GM19351 (cell line): ENCODE measurements at regions not wholly inside any gene's neighbourhood (a gene's known extent, or its start where the extent isn't known, plus 50 kb on each side); places are given as distances from the start of the nearest gene placed in this dataset.

Source experiments
- ATAC-seq: cut with Tn5 transposase; IDR thresholded peaks from one replicate; pipeline ENCODE4 v1.9.1; 2021; ENCODE audit warnings: mild to moderate bottlenecking, moderate library complexity; ENCODE audit not compliant: unreplicated experiment

DNA sequence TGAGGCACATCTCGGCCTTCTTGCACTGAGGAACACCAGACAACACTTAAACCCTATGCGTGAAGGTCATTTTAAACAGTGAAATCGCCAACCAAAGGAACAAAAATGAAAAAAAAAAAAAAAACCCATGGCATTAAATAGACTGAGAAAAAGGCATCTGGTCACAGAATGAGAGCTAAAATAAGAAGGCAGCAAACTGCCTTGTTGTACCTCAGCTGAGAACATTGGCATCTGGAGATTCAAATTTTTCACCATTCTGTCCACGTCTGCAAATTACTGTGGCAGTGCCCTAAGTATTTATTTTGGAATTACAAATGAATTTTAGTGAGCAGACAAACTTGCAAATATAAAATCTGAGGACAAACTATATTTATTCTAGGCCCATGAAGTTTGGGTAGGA, 82.6 kb upstream of the POU1F1 start:
- ATAC-seq, result no peak

DNA sequence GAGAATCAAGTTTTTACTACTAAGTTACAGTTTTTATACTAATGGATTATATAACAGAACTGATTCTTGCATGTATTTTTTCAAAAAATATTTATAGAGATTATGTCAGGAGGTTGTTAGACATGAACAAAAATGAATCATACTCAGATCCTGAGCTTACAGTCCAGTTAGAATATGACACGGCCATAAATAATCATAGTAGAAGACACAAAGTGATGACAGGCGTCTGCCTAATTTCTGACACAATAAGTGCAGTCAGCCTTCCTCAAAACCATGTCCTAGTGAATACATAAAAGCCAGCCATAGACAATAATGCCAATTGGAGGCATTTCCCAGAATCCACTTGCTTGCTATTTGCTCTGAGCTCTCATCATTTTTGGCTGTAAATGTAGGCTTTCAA, 81.7 kb upstream of the POU1F1 start:
- ATAC-seq, result no peak

DNA sequence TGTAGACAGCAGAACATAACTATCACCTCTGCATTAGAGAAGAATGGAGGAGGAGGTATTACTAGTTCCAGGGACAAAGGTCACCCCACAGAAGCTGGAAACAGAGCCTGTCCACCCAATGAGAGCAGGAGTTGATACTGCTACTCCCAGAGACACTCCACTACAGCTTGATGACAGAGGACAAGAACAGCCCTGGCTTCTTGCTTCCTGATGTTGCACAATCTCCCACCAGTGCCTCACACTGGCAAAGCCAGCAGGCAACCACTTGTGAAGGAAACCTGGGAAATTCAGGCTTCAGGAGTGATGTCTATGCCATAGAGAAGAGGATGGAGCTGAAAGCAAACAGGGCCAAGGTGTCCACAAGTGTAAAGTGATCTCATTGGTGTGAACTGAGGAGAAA, 78.0 kb upstream of the POU1F1 start:
- no peak for ATAC-seq

DNA sequence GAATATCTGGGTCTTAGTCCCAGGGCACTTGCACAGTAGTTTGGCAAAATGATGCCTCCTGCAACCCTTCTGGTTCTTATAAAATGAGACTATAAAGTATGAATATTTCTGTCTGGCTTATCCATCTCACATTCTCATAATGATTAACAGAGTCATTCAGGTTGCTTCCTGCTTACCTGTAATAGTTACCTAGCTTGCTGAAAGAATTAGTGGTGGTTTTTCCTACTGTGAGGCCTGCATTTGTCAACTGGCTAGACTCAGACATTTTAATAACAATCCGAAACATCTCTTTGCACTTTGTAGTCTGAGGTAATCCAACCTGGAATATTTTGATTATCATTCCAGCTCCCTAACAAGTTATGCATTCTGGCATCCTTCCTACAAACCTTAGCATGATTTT, 75.6 kb upstream of the POU1F1 start:
- ATAC-seq, result no peak

DNA sequence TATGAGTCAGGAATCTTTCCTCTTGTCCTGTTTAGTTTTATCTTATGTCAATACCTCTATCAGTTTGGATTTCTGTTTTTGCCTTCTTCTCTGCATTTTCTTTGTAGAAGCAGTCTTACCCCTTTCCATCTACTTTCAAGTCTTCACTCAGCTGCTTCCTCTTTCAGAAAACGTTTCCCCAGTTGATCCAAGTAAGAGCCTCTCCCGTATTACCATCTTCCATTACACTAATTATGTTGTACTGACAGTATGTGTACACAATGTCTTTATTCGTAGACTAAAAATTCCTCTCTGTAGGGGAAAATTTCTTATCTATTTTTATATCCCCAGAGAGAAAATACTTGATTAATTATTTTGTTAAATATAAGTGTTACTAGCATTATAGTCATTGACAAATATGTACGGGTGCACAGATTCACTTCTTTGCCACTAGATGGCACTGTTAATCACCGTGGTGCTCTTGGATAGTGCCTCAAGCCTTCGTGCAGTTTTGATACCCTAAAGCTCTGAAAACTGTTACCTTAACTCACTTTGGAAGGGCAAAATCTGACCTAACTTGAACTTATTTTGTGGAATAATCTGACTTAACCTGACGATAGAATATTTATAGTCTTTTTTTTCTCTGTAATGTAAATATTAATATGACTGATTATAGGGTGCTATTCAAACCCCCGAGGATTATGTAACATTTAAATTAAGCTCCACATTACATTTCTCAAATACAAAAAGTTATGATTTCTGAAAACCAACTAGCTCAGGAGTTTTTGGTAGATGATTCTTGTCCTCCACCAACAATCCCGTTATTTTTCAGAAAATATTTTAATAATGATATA, 74.2 kb upstream of the POU1F1 start:
- peak; percentile 98 for ATAC-seq

DNA sequence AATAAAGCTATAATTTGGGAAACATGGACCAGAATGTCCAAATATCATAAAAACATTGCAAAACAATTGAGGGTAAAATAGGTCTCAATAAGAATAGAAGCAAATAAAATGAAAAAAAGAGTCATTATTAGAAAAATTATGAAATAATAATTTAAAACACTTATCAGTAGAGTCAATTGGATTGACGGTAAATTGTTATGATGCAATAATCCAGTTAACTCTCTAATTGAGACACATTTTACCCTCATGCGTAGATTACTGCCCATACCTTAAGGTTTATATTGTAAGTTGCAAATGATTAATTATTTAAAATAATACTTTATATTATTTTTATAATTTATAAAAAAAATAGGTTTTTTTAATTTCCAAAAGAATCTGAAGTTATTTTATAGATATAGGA, 73.4 kb upstream of the POU1F1 start:
- ATAC-seq, result no peak

DNA sequence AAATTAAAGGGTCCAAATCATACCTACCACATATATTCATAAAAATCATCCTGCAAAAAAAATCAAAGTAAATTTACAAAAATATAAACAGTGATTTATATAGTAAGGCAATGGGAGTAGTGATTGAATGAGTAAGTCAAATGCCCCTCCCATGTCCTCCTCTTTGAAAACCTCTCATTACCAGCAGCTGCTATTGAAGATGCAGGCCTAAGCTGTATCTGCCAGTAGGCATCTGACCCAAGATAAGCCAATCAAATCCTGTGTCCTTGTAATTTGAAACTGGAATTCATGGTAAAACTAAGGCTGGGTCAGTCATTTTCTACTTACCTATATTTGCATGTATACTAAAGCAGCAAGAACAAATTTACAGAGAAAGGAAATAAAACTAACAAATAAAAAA, 60.4 kb upstream of the POU1F1 start:
- no peak for ATAC-seq

DNA sequence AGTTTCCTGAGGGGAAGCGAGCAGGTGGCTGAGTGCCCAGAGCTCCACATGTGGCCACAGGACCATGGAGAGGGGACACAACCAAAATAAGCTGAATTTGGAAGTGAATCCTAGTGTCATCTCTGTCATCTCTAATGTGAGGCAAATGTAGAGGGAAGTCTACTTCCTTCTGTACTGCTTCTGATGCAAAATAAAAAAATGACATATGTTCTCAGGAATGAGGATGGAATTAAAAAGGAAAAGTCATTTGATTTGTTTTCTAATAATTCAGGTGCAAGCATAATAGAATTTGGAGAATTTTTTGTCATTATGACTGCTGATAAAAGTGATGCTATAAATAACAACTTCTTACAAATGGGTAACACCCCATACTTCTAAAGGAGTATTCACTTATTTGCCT, 59.5 kb upstream of the POU1F1 start:
- ATAC-seq, result no peak

DNA sequence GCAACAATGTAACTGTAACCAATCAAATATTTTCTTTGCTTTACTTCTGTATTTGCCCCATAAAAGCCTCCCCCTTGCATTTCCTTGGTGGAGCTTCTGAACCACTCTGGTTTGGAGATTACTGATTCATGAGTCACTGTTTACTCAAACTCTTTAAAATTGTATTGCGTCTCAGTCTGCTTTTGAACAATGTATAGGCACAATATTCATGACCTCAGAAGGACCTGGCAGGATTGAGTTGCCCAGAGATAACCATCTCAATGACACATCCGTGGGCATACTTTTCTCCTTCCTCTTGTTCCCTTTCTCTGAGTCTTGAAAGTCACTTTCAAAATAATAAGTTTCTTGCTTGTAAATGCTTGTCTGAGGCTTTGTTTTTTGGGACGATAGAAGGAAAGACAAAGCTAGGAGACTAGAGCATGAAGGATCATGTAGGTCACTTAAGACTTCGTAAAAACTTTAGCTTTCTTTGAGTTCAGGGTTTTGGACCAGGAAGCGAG, 57.1 kb upstream of the POU1F1 start:
- ATAC-seq, result no peak

DNA sequence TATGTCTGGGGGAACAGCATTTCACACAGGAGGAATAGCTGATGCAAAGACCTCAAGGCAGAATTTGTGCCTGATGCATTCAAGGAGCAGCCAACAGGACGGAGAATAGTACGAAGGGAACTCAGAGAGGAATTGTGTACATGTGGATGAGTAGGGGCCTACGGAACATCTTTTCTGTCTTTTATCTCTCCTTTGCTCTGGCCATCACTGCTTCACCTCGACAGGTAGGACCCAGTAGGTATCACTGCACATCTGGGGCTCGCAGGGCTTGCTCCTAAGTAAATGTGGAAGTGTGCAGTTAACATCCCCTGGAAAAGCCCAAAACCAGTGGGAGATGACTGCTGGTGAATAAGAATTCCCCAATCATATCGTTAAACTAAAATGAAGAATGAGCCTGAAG, 56.4 kb upstream of the POU1F1 start:
- ATAC-seq, result no peak

DNA sequence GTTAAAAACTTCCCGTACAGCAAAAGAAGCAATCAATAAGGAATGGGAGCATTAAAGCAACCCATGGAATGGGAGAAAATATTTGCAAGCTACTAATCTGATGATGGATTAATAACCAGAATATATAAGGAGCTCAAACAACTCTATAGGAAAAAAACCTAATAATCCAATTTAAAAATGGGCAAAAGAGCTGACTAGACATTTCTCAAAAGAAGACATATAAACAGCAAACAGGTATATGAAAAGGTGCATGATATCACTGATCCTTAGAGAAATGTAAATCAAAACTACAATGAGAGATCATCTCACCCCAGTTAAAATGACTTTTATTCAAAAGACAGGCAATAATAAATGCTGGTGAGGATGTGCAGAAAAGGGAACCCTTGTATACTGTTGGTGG, 52.7 kb upstream of the POU1F1 start:
- no peak for ATAC-seq
